ENCODE measurements at regions not wholly inside any gene's neighbourhood (a gene's known extent, or its start where the extent isn't known, plus 50 kb on each side); places are given as distances from the start of the nearest gene placed in this dataset.

GRCh38 chr1:217090060-217090911, 367.1 kb upstream of the ESRRG start:
- Histone ChIP-seq H3K27ac (ENCODE audit: low read length) (peak overlapping the region; percentile 53), H3K4me1 (ENCODE audit: control insufficient read depth, insufficient read depth, low read length) (peaks cover 9% of the 10 kb centered on the region), H3K9ac (ENCODE audit: low read length in 2 of 2) (peak overlapping the region; percentile 70 to 75), H3K4me3 (ENCODE audit: low read length in 2 of 2) (peak overlapping the region; percentile 80 to 81), H3K27me3 (ENCODE audit: control insufficient read depth in 1 of 2, insufficient read depth in 2 of 2, low read length in 2 of 2) (no peaks in the 10 kb centered on the region), H3K36me3 (ENCODE audit: control insufficient read depth in 2 of 2, insufficient read depth in 2 of 2, low read length in 2 of 2) (no peaks in the 10 kb centered on the region), H3K9me3 (ENCODE audit: control insufficient read depth in 2 of 2, low read length in 2 of 2) (no peaks in the 10 kb centered on the region)

- H3K27me3 ChIP-seq (ENCODE audit: control insufficient read depth in 1 of 2, insufficient read depth in 2 of 2, low read length in 2 of 2): no peaks in the 10 kb centered on the region
- peaks cover 9% of the 10 kb centered on the region for H3K4me1 ChIP-seq (ENCODE audit: control insufficient read depth, insufficient read depth, low read length)
- H3K9ac ChIP-seq (ENCODE audit: low read length in 2 of 2): peak overlapping the region; percentile 63 to 75
- peak overlapping the region; percentile 61 for H3K27ac ChIP-seq (ENCODE audit: low read length)
- H3K4me3 ChIP-seq (ENCODE audit: low read length in 2 of 2): peak overlapping the region; percentile 80 to 81
- no peaks in the 10 kb centered on the region for H3K36me3 ChIP-seq (ENCODE audit: control insufficient read depth in 2 of 2, insufficient read depth in 2 of 2, low read length in 2 of 2)
- H3K9me3 ChIP-seq (ENCODE audit: control insufficient read depth in 2 of 2, low read length in 2 of 2): no peaks in the 10 kb centered on the region
Measured at GRCh38 chr1:217089361-217090014, 366.3 kb upstream of the ESRRG start.

GRCh38 chr1:217088521-217089284, 365.5 kb upstream of the ESRRG start:
- Histone ChIP-seq H3K4me3 (ENCODE audit: low read length in 2 of 2) (peak overlapping the region; percentile 80 to 81), H3K27ac (ENCODE audit: low read length) (peak overlapping the region; percentile 61), H3K4me1 (ENCODE audit: control insufficient read depth, insufficient read depth, low read length) (peaks cover 9% of the 10 kb centered on the region)

GRCh38 chr1:217088011-217088410, 364.8 kb upstream of the ESRRG start:
- Histone ChIP-seq H3K9me3 (ENCODE audit: control insufficient read depth in 2 of 2, low read length in 2 of 2) (no peaks in the 10 kb centered on the region), H3K27ac (ENCODE audit: low read length) (no peak overlapping the region), H3K27me3 (ENCODE audit: control insufficient read depth in 1 of 2, insufficient read depth in 2 of 2, low read length in 2 of 2) (no peaks in the 10 kb centered on the region), H3K4me1 (ENCODE audit: control insufficient read depth, insufficient read depth, low read length) (peaks cover 9% of the 10 kb centered on the region), H3K9ac (ENCODE audit: low read length in 2 of 2) (peak overlapping the region; percentile 3 to 13), H3K36me3 (ENCODE audit: control insufficient read depth in 2 of 2, insufficient read depth in 2 of 2, low read length in 2 of 2) (no peaks in the 10 kb centered on the region), H3K4me3 (ENCODE audit: low read length in 2 of 2) (peak overlapping the region; percentile 1 to 81)

More at GRCh38 chr1:217088521-217089284, 365.5 kb upstream of the ESRRG start:
- Histone ChIP-seq H3K27me3 (ENCODE audit: control insufficient read depth in 1 of 2, insufficient read depth in 2 of 2, low read length in 2 of 2) (no peaks in the 10 kb centered on the region), H3K9ac (ENCODE audit: low read length in 2 of 2) (peak overlapping the region; percentile 58 to 63), H3K9me3 (ENCODE audit: control insufficient read depth in 2 of 2, low read length in 2 of 2) (no peaks in the 10 kb centered on the region), H3K36me3 (ENCODE audit: control insufficient read depth in 2 of 2, insufficient read depth in 2 of 2, low read length in 2 of 2) (no peaks in the 10 kb centered on the region)

- no peaks in the 10 kb centered on the region for H3K9me3 ChIP-seq (ENCODE audit: control insufficient read depth in 2 of 2, low read length in 2 of 2)
- no peaks in the 10 kb centered on the region for H3K36me3 ChIP-seq (ENCODE audit: control insufficient read depth in 2 of 2, insufficient read depth in 2 of 2, low read length in 2 of 2)
- H3K9ac ChIP-seq (ENCODE audit: low read length in 2 of 2): no peak overlapping the region
- H3K27ac ChIP-seq (ENCODE audit: low read length): no peak overlapping the region
- peaks cover 9% of the 10 kb centered on the region for H3K4me1 ChIP-seq (ENCODE audit: control insufficient read depth, insufficient read depth, low read length)
- no peaks in the 10 kb centered on the region for H3K27me3 ChIP-seq (ENCODE audit: control insufficient read depth in 1 of 2, insufficient read depth in 2 of 2, low read length in 2 of 2)
- H3K4me3 ChIP-seq (ENCODE audit: low read length in 2 of 2): no peak overlapping the region
Measured at GRCh38 chr1:217079584-217079983, 356.4 kb upstream of the ESRRG start.

- no peak overlapping the region for H3K9ac ChIP-seq (ENCODE audit: low read length in 2 of 2)
- no peaks in the 10 kb centered on the region for H3K36me3 ChIP-seq (ENCODE audit: control insufficient read depth in 2 of 2, insufficient read depth in 2 of 2, low read length in 2 of 2)
- no peaks in the 10 kb centered on the region for H3K9me3 ChIP-seq (ENCODE audit: control insufficient read depth in 2 of 2, low read length in 2 of 2)
- peaks cover 9% of the 10 kb centered on the region for H3K4me1 ChIP-seq (ENCODE audit: control insufficient read depth, insufficient read depth, low read length)
- H3K27ac ChIP-seq (ENCODE audit: low read length): peak overlapping the region; percentile 18
- H3K27me3 ChIP-seq (ENCODE audit: control insufficient read depth in 1 of 2, insufficient read depth in 2 of 2, low read length in 2 of 2): no peaks in the 10 kb centered on the region
- H3K4me3 ChIP-seq (ENCODE audit: low read length in 2 of 2): no peak overlapping the region
Measured at GRCh38 chr1:217078959-217079358, 355.7 kb upstream of the ESRRG start.

- H3K4me3 ChIP-seq (ENCODE audit: low read length in 2 of 2): peak overlapping the region; percentile 61 to 66
- no peaks in the 10 kb centered on the region for H3K36me3 ChIP-seq (ENCODE audit: control insufficient read depth in 2 of 2, insufficient read depth in 2 of 2, low read length in 2 of 2)
- H3K4me1 ChIP-seq (ENCODE audit: control insufficient read depth, insufficient read depth, low read length): peaks cover 9% of the 10 kb centered on the region
- no peaks in the 10 kb centered on the region for H3K27me3 ChIP-seq (ENCODE audit: control insufficient read depth in 1 of 2, insufficient read depth in 2 of 2, low read length in 2 of 2)
- H3K27ac ChIP-seq (ENCODE audit: low read length): peak overlapping the region; percentile 18
- peak overlapping the region in 1 of 2 donors; percentile 55 for H3K9ac ChIP-seq (ENCODE audit: low read length in 2 of 2)
- no peaks in the 10 kb centered on the region for H3K9me3 ChIP-seq (ENCODE audit: control insufficient read depth in 2 of 2, low read length in 2 of 2)
Measured at GRCh38 chr1:217078078-217078690, 355.0 kb upstream of the ESRRG start.

GRCh38 chr1:217077426-217077825, 354.2 kb upstream of the ESRRG start:
- H3K27me3 ChIP-seq (ENCODE audit: control insufficient read depth in 1 of 2, insufficient read depth in 2 of 2, low read length in 2 of 2): no peaks in the 10 kb centered on the region
- H3K4me1 ChIP-seq (ENCODE audit: control insufficient read depth, insufficient read depth, low read length): peaks cover 9% of the 10 kb centered on the region
- H3K4me3 ChIP-seq (ENCODE audit: low read length in 2 of 2): peak overlapping the region; percentile 42 to 66
- peak overlapping the region; percentile 18 for H3K27ac ChIP-seq (ENCODE audit: low read length)
- H3K9me3 ChIP-seq (ENCODE audit: control insufficient read depth in 2 of 2, low read length in 2 of 2): no peaks in the 10 kb centered on the region
- peak overlapping the region; percentile 2 to 24 for H3K9ac ChIP-seq (ENCODE audit: low read length in 2 of 2)
- H3K36me3 ChIP-seq (ENCODE audit: control insufficient read depth in 2 of 2, insufficient read depth in 2 of 2, low read length in 2 of 2): no peaks in the 10 kb centered on the region

GRCh38 chr1:217076902-217077301, 353.7 kb upstream of the ESRRG start:
- no peaks in the 10 kb centered on the region for H3K9me3 ChIP-seq (ENCODE audit: control insufficient read depth in 2 of 2, low read length in 2 of 2)
- H3K36me3 ChIP-seq (ENCODE audit: control insufficient read depth in 2 of 2, insufficient read depth in 2 of 2, low read length in 2 of 2): no peaks in the 10 kb centered on the region
- H3K4me1 ChIP-seq (ENCODE audit: control insufficient read depth, insufficient read depth, low read length): peaks cover 9% of the 10 kb centered on the region
- peak overlapping the region in 1 of 2 donors; percentile 24 for H3K9ac ChIP-seq (ENCODE audit: low read length in 2 of 2)
- H3K27me3 ChIP-seq (ENCODE audit: control insufficient read depth in 1 of 2, insufficient read depth in 2 of 2, low read length in 2 of 2): no peaks in the 10 kb centered on the region
- peak overlapping the region; percentile 42 to 66 for H3K4me3 ChIP-seq (ENCODE audit: low read length in 2 of 2)
- H3K27ac ChIP-seq (ENCODE audit: low read length): peak overlapping the region; percentile 18

- H3K4me3 ChIP-seq (ENCODE audit: low read length in 2 of 2): no peak overlapping the region
- no peak overlapping the region for H3K9ac ChIP-seq (ENCODE audit: low read length in 2 of 2)
- no peaks in the 10 kb centered on the region for H3K27me3 ChIP-seq (ENCODE audit: control insufficient read depth in 1 of 2, insufficient read depth in 2 of 2, low read length in 2 of 2)
- no peaks in the 10 kb centered on the region for H3K36me3 ChIP-seq (ENCODE audit: control insufficient read depth in 2 of 2, insufficient read depth in 2 of 2, low read length in 2 of 2)
- H3K9me3 ChIP-seq (ENCODE audit: control insufficient read depth in 2 of 2, low read length in 2 of 2): no peaks in the 10 kb centered on the region
- H3K4me1 ChIP-seq (ENCODE audit: control insufficient read depth, insufficient read depth, low read length): peaks cover 5% of the 10 kb centered on the region
- no peak overlapping the region for H3K27ac ChIP-seq (ENCODE audit: low read length)
Measured at GRCh38 chr1:217072926-217073325, 349.7 kb upstream of the ESRRG start.
